Fibroblast of villous mesenchyme (primary cell): ENCODE measurements at regions not wholly inside any gene's neighbourhood (a gene's known extent, or its start where the extent isn't known, plus 50 kb on each side); places are given as distances from the start of the nearest gene placed in this dataset.

Experiments used
- DNase-seq: peaks from one replicate; pipeline ENCODE4 v3.0.0-alpha.2; 2010; ENCODE audit warnings: low read depth
- H3K4me3 ChIP-seq: 2 replicates; pipeline ENCODE4 v1.5.1; 2011; ENCODE audit warnings: low read depth, mild to moderate bottlenecking, low read length
- TF ChIP-seq, protein P1 (sequence below): IDR thresholded peaks from 2 replicates; pipeline ENCODE4 v1.5.1; 2012; ENCODE audit warnings: low read depth, mild to moderate bottlenecking, low read length; ENCODE audit not compliant: insufficient read depth

DNA sequence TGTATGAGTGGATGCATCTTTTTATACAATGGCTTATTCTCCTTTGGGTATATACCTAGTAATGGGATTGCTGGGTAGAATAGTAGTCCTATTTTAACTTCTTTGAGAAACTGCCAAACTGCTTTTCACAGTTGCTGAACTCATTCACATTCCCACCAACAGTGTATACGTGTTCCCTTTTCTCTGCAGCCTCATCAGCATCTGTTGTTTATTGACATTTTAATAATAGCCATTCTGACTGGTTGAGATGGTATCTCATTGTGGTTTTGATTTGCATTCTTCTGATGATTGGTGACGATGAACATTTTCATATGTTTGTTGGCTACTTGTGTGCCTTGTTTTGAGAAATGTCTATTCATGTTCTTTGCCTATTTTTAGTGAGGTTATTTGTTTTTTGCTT is 687.0 kb upstream of the EPHA5 start:
- DNase-seq: peak; percentile 4
- TF ChIP-seq, protein P1, sequence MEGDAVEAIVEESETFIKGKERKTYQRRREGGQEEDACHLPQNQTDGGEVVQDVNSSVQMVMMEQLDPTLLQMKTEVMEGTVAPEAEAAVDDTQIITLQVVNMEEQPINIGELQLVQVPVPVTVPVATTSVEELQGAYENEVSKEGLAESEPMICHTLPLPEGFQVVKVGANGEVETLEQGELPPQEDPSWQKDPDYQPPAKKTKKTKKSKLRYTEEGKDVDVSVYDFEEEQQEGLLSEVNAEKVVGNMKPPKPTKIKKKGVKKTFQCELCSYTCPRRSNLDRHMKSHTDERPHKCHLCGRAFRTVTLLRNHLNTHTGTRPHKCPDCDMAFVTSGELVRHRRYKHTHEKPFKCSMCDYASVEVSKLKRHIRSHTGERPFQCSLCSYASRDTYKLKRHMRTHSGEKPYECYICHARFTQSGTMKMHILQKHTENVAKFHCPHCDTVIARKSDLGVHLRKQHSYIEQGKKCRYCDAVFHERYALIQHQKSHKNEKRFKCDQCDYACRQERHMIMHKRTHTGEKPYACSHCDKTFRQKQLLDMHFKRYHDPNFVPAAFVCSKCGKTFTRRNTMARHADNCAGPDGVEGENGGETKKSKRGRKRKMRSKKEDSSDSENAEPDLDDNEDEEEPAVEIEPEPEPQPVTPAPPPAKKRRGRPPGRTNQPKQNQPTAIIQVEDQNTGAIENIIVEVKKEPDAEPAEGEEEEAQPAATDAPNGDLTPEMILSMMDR: no peak
- no peak overlapping the region for H3K4me3 ChIP-seq

DNA sequence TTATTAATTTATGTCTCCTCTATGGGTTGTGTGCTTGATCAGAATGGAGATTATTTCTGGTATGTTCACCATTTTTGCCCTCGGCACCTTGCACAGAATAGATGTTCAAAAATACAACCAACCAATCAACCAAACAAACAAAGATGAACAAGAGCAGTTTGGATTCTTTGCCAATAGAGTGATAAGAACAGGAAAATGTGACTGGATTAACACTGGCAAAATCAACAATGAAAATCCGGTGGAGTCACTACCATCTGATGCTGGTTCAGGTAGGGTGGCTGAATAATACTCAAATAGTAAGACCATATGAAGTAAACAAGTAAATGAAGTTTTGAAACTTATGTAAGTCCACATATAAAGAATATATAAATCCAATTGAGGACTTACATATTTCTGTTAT is 685.0 kb upstream of the EPHA5 start:
- no peak for DNase-seq
- H3K4me3 ChIP-seq: no peak overlapping the region
- TF ChIP-seq, protein P1: no peak

DNA sequence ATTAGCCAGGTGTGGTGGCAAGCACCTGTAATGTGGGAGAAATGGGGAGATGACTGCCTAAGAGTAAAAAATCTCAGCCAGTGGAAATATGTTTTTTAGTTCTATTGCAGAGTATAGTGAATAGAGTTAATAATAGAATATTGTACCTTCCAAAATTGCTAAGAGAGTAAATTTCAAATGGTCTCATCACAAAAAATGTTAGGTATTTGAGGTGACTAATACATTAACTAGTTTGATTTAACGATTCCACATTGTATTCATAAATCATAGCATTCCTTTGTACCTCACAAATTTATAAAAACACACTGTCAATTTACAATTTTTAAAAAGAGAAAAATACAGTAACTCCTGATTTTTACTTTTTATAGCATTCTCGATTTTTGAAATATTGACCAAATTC is 681.5 kb upstream of the EPHA5 start:
- no peak for DNase-seq
- no peak overlapping the region for H3K4me3 ChIP-seq
- TF ChIP-seq, protein P1: no peak

DNA sequence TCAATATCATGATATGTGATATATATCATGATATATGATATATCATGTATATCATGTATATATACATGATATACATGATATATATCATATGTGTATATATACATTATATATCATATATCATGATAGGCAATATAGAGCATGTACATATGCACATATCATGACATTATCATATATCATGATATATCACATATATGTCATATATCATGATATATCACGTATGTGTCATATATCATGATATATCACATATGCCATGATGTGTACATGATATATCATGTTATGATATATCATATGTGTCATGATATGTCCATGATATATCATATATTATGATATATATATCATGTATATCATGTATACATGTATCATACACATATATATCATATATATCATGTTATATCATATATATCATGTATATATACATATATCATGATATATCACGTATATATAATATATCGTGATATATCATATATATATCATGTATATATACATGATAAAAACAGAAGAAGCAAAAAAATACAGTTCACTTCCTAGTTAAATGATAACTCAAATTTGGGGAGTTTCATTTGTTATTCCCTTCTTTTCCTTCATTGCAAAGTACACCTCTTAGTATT is 670.1 kb upstream of the EPHA5 start:
- no peak for DNase-seq
- no peak overlapping the region for H3K4me3 ChIP-seq
- TF ChIP-seq, protein P1: no peak

DNA sequence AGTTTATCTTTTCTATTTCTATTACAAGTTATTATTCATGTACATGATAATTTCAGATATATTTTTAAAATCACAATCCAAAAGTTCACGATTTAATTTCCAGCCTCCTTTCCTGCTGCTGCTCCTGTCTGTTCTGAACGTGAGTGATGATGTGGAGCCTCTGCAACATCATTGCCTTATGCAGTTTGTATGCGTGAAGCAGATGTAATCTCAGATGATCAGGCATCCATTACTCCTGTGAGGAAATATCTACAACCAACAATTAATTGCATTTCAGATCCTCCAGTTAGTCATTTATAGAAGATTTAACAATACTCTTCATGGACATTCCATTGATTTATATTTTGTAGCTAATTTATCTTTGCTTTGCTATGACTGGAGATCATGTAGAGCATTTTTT is 668.7 kb upstream of the EPHA5 start:
- TF ChIP-seq, protein P1: no peak
- H3K4me3 ChIP-seq: no peak overlapping the region
- DNase-seq: no peak

DNA sequence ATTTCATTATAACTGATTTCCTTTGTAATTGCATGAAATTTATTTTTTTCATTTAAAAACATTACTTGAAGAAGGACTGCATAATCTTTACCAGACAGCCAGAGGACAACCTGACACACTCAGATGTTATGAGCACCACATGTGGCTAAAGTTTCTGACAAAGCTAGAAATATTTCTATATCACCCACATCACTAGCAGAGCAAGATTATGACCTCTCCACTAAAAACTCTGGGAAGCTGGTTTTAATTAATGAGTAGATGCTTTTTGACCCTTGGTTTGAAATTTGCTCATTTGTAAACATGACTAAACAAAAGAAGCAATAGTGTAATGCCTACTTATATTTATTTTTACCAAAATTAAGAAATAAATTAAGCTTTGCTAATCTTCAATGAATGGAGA is 661.5 kb upstream of the EPHA5 start:
- DNase-seq: no peak
- TF ChIP-seq, protein P1: no peak
- H3K4me3 ChIP-seq: no peak overlapping the region

DNA sequence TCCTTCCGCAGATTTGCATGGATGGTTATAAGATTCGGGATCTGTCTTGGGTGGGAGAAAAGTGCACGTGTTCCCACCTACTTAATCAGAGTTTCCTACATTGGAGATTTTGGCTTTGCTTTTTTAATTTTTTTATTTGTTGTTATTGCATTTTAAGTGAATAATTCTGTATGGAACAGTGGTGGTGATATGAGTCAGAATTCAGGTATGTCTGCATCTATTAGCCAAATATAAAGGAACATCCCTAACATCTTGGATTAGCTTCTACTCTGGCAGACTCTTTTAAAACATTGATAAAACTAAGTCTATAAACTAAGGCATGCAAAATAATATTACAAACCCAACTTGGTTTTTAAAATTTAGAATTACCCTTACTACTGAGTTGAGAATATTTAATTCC is 659.8 kb upstream of the EPHA5 start:
- no peak for DNase-seq
- H3K4me3 ChIP-seq: no peak overlapping the region
- TF ChIP-seq, protein P1: no peak
